Loucy (cell line): ENCODE measurements at regions not wholly inside any gene's neighbourhood (a gene's known extent, or its start where the extent isn't known, plus 50 kb on each side); places are given as distances from the start of the nearest gene placed in this dataset.

Source experiments
- H2AFZ ChIP-seq: fragments of 200-600 bp; sonication (generic); 2 replicates; pipeline ENCODE4 v1.6.0; 2016; ENCODE audit warnings: antibody characterized with exemption, mild to moderate bottlenecking, low read length, moderate library complexity
- H3F3A ChIP-seq: fragments of 200-600 bp; 2 replicates; pipeline ENCODE4 v1.6.0; 2016; ENCODE audit warnings: antibody characterized with exemption, low read depth, mild to moderate bottlenecking
- H3K27me3 ChIP-seq: fragments of 200-600 bp; sonication (generic); 2 replicates; pipeline ENCODE4 v1.6.1; 2014; ENCODE audit warnings: low read length, mild to moderate bottlenecking; ENCODE audit not compliant: insufficient read depth, poor library complexity, severe bottlenecking
- H3K36me3 ChIP-seq: fragments of 200-600 bp; sonication (generic); 2 replicates; pipeline ENCODE4 v1.6.1; 2016; ENCODE audit warnings: low read length; ENCODE audit not compliant: insufficient read depth
- H3K4me1 ChIP-seq: fragments of 200-600 bp; sonication (generic); 2 replicates; pipeline ENCODE4 v1.5.1; 2014; ENCODE audit warnings: low read length, mild to moderate bottlenecking; ENCODE audit not compliant: insufficient read depth, poor library complexity, severe bottlenecking
- H3K4me2 ChIP-seq: fragments of 200-600 bp; sonication (generic); 2 replicates; pipeline ENCODE4 v1.6.0; 2014; ENCODE audit warnings: antibody characterized with exemption, low read length, low read depth, mild to moderate bottlenecking; ENCODE audit not compliant: poor library complexity, severe bottlenecking
- H3K4me3 ChIP-seq: fragments of 200-600 bp; sonication (generic); 2 replicates; pipeline ENCODE4 v1.5.1; 2014; ENCODE audit warnings: low read length, mild to moderate bottlenecking, mixed read lengths; ENCODE audit not compliant: poor library complexity, severe bottlenecking
- H3K79me2 ChIP-seq: fragments of 200-600 bp; sonication (generic); 2 replicates; pipeline ENCODE4 v1.6.1; 2014; ENCODE audit warnings: low read length; ENCODE audit not compliant: insufficient read depth
- H3K9ac ChIP-seq: fragments of 200-600 bp; sonication (generic); 2 replicates; pipeline ENCODE4 v1.6.0; 2014; ENCODE audit warnings: mild to moderate bottlenecking, low read depth, low read length, moderate library complexity; ENCODE audit not compliant: poor library complexity, severe bottlenecking
- H3K9me2 ChIP-seq: fragments of 200-600 bp; sonication (generic); replicated peaks from 2 replicates; pipeline ENCODE4 v1.6.1; 2016; ENCODE audit warnings: low read depth, low read length, mixed read lengths
- H3K9me3 ChIP-seq: fragments of 200-600 bp; sonication (generic); 2 replicates; pipeline ENCODE4 v1.6.1; 2014; ENCODE audit warnings: mild to moderate bottlenecking, antibody characterized with exemption, low read length, low read depth; ENCODE audit not compliant: insufficient read depth
- H4K20me1 ChIP-seq: fragments of 200-600 bp; sonication (generic); 2 replicates; pipeline ENCODE4 v1.6.0; 2014; ENCODE audit warnings: antibody characterized with exemption, low read length, mild to moderate bottlenecking; ENCODE audit not compliant: insufficient read depth, poor library complexity, severe bottlenecking
- EZH2phosphoT487 ChIP-seq: fragments of 200-600 bp; IDR thresholded peaks from 2 replicates; pipeline ENCODE4 v1.6.1; 2018; ENCODE audit warnings: antibody characterized with exemption, mild to moderate bottlenecking, moderate library complexity, borderline replicate concordance
- TF ChIP-seq, protein P1 (sequence below): fragments of 200-600 bp; sonication (generic); conservative IDR thresholded peaks from 2 replicates; pipeline ENCODE4 v1.5.1; 2014; ENCODE audit warnings: mild to moderate bottlenecking, antibody characterized with exemption, low read length

DNA sequence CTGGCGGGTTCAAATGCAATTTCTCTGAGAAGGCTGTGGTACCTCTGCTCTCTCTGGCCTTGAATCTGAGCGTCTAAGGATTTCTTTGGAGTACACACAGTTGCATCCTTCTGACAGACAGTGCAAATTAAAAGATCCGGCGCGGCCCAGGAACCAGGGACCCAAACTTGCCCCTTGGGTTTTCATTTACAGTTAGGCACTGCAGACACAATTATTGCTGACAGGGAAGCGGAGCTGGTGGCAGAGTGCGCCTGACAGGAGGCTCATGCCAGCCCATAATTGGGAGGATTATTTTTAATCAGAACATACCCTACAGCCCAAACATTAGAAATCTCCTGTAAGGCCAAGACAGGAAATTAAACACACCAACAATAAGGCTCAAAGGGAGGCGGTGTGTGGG lies 1023.4 kb upstream of the RBFOX1 start:
- TF ChIP-seq, protein P1, sequence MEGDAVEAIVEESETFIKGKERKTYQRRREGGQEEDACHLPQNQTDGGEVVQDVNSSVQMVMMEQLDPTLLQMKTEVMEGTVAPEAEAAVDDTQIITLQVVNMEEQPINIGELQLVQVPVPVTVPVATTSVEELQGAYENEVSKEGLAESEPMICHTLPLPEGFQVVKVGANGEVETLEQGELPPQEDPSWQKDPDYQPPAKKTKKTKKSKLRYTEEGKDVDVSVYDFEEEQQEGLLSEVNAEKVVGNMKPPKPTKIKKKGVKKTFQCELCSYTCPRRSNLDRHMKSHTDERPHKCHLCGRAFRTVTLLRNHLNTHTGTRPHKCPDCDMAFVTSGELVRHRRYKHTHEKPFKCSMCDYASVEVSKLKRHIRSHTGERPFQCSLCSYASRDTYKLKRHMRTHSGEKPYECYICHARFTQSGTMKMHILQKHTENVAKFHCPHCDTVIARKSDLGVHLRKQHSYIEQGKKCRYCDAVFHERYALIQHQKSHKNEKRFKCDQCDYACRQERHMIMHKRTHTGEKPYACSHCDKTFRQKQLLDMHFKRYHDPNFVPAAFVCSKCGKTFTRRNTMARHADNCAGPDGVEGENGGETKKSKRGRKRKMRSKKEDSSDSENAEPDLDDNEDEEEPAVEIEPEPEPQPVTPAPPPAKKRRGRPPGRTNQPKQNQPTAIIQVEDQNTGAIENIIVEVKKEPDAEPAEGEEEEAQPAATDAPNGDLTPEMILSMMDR, result no peak
- no peak for TF ChIP-seq EZH2phosphoT487
- no peaks in the 10 kb centered on the region for H3K79me2 ChIP-seq
- no peaks in the 10 kb centered on the region for H3K9me3 ChIP-seq
- H3K9ac ChIP-seq, result no peak overlapping the region
- H3K36me3 ChIP-seq, result no peaks in the 10 kb centered on the region
- H2AFZ ChIP-seq, result no peak overlapping the region
- no peak overlapping the region for H3K4me2 ChIP-seq
- no peaks in the 10 kb centered on the region for H3K27me3 ChIP-seq
- no peaks in the 10 kb centered on the region for H3K9me2 ChIP-seq
- no peak overlapping the region for H3K4me3 ChIP-seq
- H3F3A ChIP-seq, result no peaks in the 10 kb centered on the region
- no peaks in the 10 kb centered on the region for H3K4me1 ChIP-seq
- H4K20me1 ChIP-seq, result no peaks in the 10 kb centered on the region

DNA sequence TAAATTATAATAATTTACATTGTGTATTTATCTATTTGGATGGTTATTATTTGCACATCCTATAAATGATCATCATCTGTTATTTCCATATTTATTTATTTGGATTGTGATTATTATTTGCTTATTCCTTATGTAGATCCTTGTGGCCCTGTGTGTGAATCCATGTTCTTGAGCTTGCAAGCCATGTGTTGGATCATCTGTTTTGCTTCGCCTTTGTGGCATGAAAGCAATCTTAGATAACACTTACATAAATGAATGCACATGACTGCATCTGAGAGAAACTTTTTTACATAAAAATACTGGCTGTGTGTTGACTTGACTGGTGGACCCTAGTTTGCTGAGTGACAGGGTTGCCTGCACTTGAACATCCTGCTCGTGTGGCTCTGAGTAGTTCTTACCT lies 1024.5 kb upstream of the RBFOX1 start:
- Histone ChIP-seq H3K79me2 (no peaks in the 10 kb centered on the region), H3K9me2 (no peaks in the 10 kb centered on the region), H3K9me3 (no peaks in the 10 kb centered on the region), H3K36me3 (no peaks in the 10 kb centered on the region), H3F3A (no peaks in the 10 kb centered on the region), H2AFZ (no peak overlapping the region), H3K4me2 (no peak overlapping the region), H3K27me3 (no peaks in the 10 kb centered on the region), H3K9ac (no peak overlapping the region), H4K20me1 (no peaks in the 10 kb centered on the region), H3K4me1 (no peaks in the 10 kb centered on the region), H3K4me3 (no peak overlapping the region)
- no peak for TF ChIP-seq EZH2phosphoT487
- TF ChIP-seq, protein P1, result no peak

DNA sequence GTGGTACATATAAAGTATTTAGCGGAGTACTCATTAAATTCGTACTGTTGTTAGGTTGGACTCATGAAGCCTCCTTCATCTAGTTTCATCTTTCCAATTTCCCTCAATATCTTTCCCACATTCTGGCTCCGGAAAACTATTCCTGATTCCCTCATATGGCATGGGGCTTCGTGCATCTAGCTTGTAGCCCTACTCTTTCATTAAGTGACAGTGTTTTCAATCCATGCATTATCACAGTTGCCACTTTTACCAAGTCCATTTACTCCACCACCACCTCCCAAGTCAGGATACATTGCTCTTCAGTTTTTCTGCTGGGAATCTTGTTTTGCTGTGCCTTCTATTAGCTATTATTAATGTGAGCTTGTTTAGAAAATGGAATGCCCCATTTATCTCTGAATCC lies 1032.1 kb upstream of the RBFOX1 start:
- H3K4me3 ChIP-seq, result no peak overlapping the region
- no peaks in the 10 kb centered on the region for H3K4me1 ChIP-seq
- H3K79me2 ChIP-seq, result no peaks in the 10 kb centered on the region
- H3K9me2 ChIP-seq, result no peaks in the 10 kb centered on the region
- no peaks in the 10 kb centered on the region for H3K9me3 ChIP-seq
- no peaks in the 10 kb centered on the region for H4K20me1 ChIP-seq
- no peaks in the 10 kb centered on the region for H3F3A ChIP-seq
- no peak overlapping the region for H2AFZ ChIP-seq
- TF ChIP-seq EZH2phosphoT487, result no peak
- TF ChIP-seq, protein P1, result no peak
- no peaks in the 10 kb centered on the region for H3K27me3 ChIP-seq
- no peak overlapping the region for H3K4me2 ChIP-seq
- no peaks in the 10 kb centered on the region for H3K36me3 ChIP-seq
- no peak overlapping the region for H3K9ac ChIP-seq
